Liver (tissue), 8 donors: ENCODE measurements at regions not wholly inside any gene's neighbourhood (a gene's known extent, or its start where the extent isn't known, plus 50 kb on each side); places are given as distances from the start of the nearest gene placed in this dataset.

Source experiments
- DNase-seq: peaks from one replicate; pipeline ENCODE4 v3.0.0-alpha.2; 2017; ENCODE audit warnings: low spot score
- H3K27ac ChIP-seq, 2 donors: one replicate each; pipeline ENCODE4 v1.7.0; 2013; ENCODE audit warnings: inconsistent platforms in 2 of 2, low read length in 2 of 2, control low read depth in 1 of 2, low read depth in 1 of 2, mild to moderate bottlenecking in 1 of 2
- H3K27me3 ChIP-seq, 4 donors: one replicate each; pipeline versions ENCODE4 v1.6.1 to v1.7.0; 2013; ENCODE audit warnings: low read length in 3 of 4, inconsistent platforms in 1 of 4, mild to moderate bottlenecking in 1 of 4, moderate library complexity in 1 of 4; ENCODE audit not compliant: control insufficient read depth in 4 of 4, insufficient read depth in 4 of 4
- H3K36me3 ChIP-seq, 4 donors: one replicate each; pipeline versions ENCODE4 v1.6.1 to v1.7.0; 2013; ENCODE audit warnings: low read length in 3 of 4, mild to moderate bottlenecking in 3 of 4, low read depth in 1 of 4, moderate library complexity in 1 of 4; ENCODE audit not compliant: control insufficient read depth in 4 of 4, insufficient read depth in 3 of 4
- H3K4me1 ChIP-seq, 4 donors: one replicate each; pipeline versions ENCODE4 v1.6.1 to v1.7.0; 2013; ENCODE audit warnings: low read length in 3 of 4, mild to moderate bottlenecking in 3 of 4, moderate library complexity in 1 of 4; ENCODE audit not compliant: control insufficient read depth in 4 of 4, insufficient read depth in 4 of 4
- H3K4me3 ChIP-seq, 3 donors: one replicate each; pipeline versions ENCODE4 v1.6.1 to v1.7.0; 2013; ENCODE audit warnings: low read length in 3 of 3, control low read depth in 1 of 3, low read depth in 1 of 3, mild to moderate bottlenecking in 1 of 3
- H3K9ac ChIP-seq, 2 donors: one replicate each; pipeline ENCODE4 v1.7.0; 2013; ENCODE audit warnings: low read length in 2 of 2, mild to moderate bottlenecking in 2 of 2, moderate library complexity in 2 of 2, control low read depth in 1 of 2, low read depth in 1 of 2
- H3K9me3 ChIP-seq, 4 donors: one replicate each; pipeline versions ENCODE4 v1.6.1 to v1.7.0; 2013; ENCODE audit warnings: low read length in 3 of 4; ENCODE audit not compliant: control insufficient read depth in 4 of 4
- EGR1 ChIP-seq, 2 donors: IDR thresholded peaks; 2 replicates each; pipeline ENCODE4 v1.6.1; 2016 to 2018; ENCODE audit warnings: antibody characterized with exemption in 2 of 2, low read depth in 2 of 2
- FOXA1 ChIP-seq: IDR thresholded peaks from 2 replicates; pipeline ENCODE4 v1.6.1; 2016; ENCODE audit warnings: antibody characterized with exemption
- FOXA2 ChIP-seq: IDR thresholded peaks from 2 replicates; pipeline ENCODE4 v1.6.1; 2016; ENCODE audit warnings: antibody characterized with exemption
- GABPA ChIP-seq, 2 donors: IDR thresholded peaks in 1 of 2; conservative IDR thresholded peaks in 1 of 2; 2 replicates each; pipeline ENCODE4 v1.6.1; 2016; ENCODE audit warnings: antibody characterized with exemption in 2 of 2, mild to moderate bottlenecking in 1 of 2, moderate library complexity in 1 of 2
- HNF4A ChIP-seq, 2 donors: conservative IDR thresholded peaks; 2 replicates each; pipeline ENCODE4 v1.6.1; 2016; ENCODE audit warnings: antibody characterized with exemption in 2 of 2, mild to moderate bottlenecking in 2 of 2
- HNF4G ChIP-seq: IDR thresholded peaks from 2 replicates; pipeline ENCODE4 v1.6.1; 2016; ENCODE audit warnings: antibody characterized with exemption
- JUND ChIP-seq, 2 donors: IDR thresholded peaks; 2 replicates each; pipeline ENCODE4 v1.6.1; 2016; ENCODE audit warnings: antibody characterized with exemption in 2 of 2
- MAX ChIP-seq: IDR thresholded peaks from 2 replicates; pipeline ENCODE4 v1.6.1; 2016; ENCODE audit warnings: antibody characterized with exemption
- NR2F2 ChIP-seq: IDR thresholded peaks from 2 replicates; pipeline ENCODE4 v1.6.1; 2016; ENCODE audit warnings: antibody characterized with exemption
- RAD21 ChIP-seq, 2 donors: IDR thresholded peaks; 2 replicates each; pipeline ENCODE4 v1.6.1; 2016; ENCODE audit warnings: antibody characterized with exemption in 2 of 2, mild to moderate bottlenecking in 2 of 2
- REST ChIP-seq: IDR thresholded peaks from 2 replicates; pipeline ENCODE4 v1.6.1; 2016; ENCODE audit warnings: antibody characterized with exemption, mild to moderate bottlenecking
- RXRA ChIP-seq, 2 donors: IDR thresholded peaks; 2 replicates each; pipeline ENCODE4 v1.6.1; 2017 to 2018; ENCODE audit warnings: antibody characterized with exemption in 2 of 2, mild to moderate bottlenecking in 1 of 2
- SP1 ChIP-seq: IDR thresholded peaks from 2 replicates; pipeline ENCODE4 v1.6.1; 2018; ENCODE audit warnings: antibody characterized with exemption, mild to moderate bottlenecking
- TAF1 ChIP-seq: conservative IDR thresholded peaks from 2 replicates; pipeline ENCODE4 v1.6.1; 2016; ENCODE audit warnings: antibody characterized with exemption, mild to moderate bottlenecking
- YY1 ChIP-seq: IDR thresholded peaks from 2 replicates; pipeline ENCODE4 v1.6.1; 2016; ENCODE audit warnings: antibody characterized with exemption, mild to moderate bottlenecking
- WGBS: extraction: QIAGEN DNeasy Blood & Tissue Kit; methylation state at CpG from one replicate; pipeline ENCODE4 v1.1.7; 2013; 5-methylcytosine and 5-hydroxymethylcytosine counted together
- TF ChIP-seq, protein P1 (sequence below): IDR thresholded peaks from 2 replicates; pipeline ENCODE4 v1.6.1; 2016; ENCODE audit warnings: antibody characterized with exemption
- TF ChIP-seq, protein P2 (sequence below): fragments of 150-350 bp; IDR thresholded peaks from 2 replicates; pipeline ENCODE4 v1.5.1; 2017; ENCODE audit warnings: improper control_type of control experiment, low read depth, low read length; ENCODE audit not compliant: missing input control
- TF ChIP-seq, protein P3 (sequence below): IDR thresholded peaks from 2 replicates; pipeline ENCODE4 v1.6.1; 2016; ENCODE audit warnings: antibody characterized with exemption
- donor health status: healthy.
- donor health status: healthy.
- donor health status: healthy.
- donor health status: healthy.
- donor health status: healthy.

GRCh38 chr9:7707934-7708333 is 91.6 kb downstream of the DMAC1 start:
- H3K4me1 ChIP-seq: no peaks in the 10 kb centered on the region
- H3K9ac ChIP-seq: no peak overlapping the region
- no peak overlapping the region for H3K4me3 ChIP-seq
- no peaks in the 10 kb centered on the region for H3K27me3 ChIP-seq
- no peaks in the 10 kb centered on the region for H3K36me3 ChIP-seq
- DNase-seq: no peak
- H3K9me3 ChIP-seq: peaks cover 0 to 1% (median 0%) of the 10 kb centered on the region in 4 donors
- WGBS: 90% methylated on average over 4 of the region's 4 CpGs
- no peak for TF ChIP-seq RAD21 (IDR thresholded peaks at IDR 0.05)
- no peak for TF ChIP-seq MAX
- no peak for TF ChIP-seq NR2F2
- TF ChIP-seq REST: no peak
- no peak for TF ChIP-seq HNF4A (conservative IDR thresholded peaks at IDR 0.05)
- TF ChIP-seq, protein P1, sequence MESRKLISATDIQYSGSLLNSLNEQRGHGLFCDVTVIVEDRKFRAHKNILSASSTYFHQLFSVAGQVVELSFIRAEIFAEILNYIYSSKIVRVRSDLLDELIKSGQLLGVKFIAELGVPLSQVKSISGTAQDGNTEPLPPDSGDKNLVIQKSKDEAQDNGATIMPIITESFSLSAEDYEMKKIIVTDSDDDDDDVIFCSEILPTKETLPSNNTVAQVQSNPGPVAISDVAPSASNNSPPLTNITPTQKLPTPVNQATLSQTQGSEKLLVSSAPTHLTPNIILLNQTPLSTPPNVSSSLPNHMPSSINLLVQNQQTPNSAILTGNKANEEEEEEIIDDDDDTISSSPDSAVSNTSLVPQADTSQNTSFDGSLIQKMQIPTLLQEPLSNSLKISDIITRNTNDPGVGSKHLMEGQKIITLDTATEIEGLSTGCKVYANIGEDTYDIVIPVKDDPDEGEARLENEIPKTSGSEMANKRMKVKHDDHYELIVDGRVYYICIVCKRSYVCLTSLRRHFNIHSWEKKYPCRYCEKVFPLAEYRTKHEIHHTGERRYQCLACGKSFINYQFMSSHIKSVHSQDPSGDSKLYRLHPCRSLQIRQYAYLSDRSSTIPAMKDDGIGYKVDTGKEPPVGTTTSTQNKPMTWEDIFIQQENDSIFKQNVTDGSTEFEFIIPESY: no peak
- TF ChIP-seq YY1: no peak
- TF ChIP-seq, protein P2, sequence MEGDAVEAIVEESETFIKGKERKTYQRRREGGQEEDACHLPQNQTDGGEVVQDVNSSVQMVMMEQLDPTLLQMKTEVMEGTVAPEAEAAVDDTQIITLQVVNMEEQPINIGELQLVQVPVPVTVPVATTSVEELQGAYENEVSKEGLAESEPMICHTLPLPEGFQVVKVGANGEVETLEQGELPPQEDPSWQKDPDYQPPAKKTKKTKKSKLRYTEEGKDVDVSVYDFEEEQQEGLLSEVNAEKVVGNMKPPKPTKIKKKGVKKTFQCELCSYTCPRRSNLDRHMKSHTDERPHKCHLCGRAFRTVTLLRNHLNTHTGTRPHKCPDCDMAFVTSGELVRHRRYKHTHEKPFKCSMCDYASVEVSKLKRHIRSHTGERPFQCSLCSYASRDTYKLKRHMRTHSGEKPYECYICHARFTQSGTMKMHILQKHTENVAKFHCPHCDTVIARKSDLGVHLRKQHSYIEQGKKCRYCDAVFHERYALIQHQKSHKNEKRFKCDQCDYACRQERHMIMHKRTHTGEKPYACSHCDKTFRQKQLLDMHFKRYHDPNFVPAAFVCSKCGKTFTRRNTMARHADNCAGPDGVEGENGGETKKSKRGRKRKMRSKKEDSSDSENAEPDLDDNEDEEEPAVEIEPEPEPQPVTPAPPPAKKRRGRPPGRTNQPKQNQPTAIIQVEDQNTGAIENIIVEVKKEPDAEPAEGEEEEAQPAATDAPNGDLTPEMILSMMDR: no peak
- TF ChIP-seq FOXA1: no peak
- no peak for TF ChIP-seq TAF1
- TF ChIP-seq RXRA (IDR thresholded peaks at IDR 0.05): no peak
- no peak for TF ChIP-seq FOXA2
- TF ChIP-seq HNF4G: no peak
- no peak for TF ChIP-seq GABPA (IDR thresholded peaks at IDR 0.05 in 1 of 2, conservative IDR thresholded peaks at IDR 0.05 in 1 of 2)
- no peak for TF ChIP-seq JUND (IDR thresholded peaks at IDR 0.05)
- TF ChIP-seq SP1: no peak
- no peak for TF ChIP-seq EGR1 (IDR thresholded peaks at IDR 0.05; ENCODE audit: low read depth in 2 of 2)
- TF ChIP-seq, protein P3, sequence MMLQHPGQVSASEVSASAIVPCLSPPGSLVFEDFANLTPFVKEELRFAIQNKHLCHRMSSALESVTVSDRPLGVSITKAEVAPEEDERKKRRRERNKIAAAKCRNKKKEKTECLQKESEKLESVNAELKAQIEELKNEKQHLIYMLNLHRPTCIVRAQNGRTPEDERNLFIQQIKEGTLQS: no peak
- H3K27ac ChIP-seq: no peak overlapping the region
